ENCODE measurements at regions not wholly inside any gene's neighbourhood (a gene's known extent, or its start where the extent isn't known, plus 50 kb on each side); places are given as distances from the start of the nearest gene placed in this dataset.

DNA sequence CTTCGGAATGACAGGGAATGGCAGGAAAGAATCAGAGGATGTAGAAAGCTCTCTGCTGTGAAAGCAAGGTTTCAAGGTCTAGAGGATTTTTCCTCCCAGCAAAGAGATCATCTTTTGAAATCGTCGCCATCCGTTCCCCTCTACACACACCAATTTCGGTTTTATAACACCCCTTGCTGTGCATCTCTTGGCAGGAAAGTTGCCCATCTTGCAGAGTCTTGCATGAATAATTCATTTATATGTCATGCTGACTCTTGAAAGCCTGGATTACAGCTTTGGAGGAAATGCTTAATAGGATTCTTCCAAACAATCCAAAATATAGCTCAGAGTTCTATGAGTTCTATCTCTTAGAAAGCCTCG lies 262.7 kb downstream of the CHL1 start:
- DNase-seq (ENCODE audit: low spot score): no peak

DNA sequence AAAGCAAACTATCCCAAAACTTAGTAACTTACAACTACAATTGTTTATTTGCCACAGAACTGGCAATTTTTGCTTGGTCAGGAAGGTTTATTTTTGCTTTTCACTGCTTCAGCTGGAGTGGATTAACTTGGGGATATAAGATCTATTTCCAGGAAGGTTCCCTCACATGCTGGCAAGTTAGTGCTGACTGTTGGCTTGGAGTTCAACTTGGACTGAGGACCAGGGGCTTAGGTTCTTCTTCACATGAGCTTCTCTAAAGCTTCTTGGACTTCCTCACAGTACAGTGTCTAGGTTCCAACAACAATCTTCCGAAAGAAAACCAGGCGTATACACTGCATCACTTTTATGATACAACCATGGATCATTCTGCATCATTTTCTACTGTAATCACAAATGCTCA lies 264.4 kb downstream of the CHL1 start:
- DNase-seq (ENCODE audit: low spot score): no peak

DNA sequence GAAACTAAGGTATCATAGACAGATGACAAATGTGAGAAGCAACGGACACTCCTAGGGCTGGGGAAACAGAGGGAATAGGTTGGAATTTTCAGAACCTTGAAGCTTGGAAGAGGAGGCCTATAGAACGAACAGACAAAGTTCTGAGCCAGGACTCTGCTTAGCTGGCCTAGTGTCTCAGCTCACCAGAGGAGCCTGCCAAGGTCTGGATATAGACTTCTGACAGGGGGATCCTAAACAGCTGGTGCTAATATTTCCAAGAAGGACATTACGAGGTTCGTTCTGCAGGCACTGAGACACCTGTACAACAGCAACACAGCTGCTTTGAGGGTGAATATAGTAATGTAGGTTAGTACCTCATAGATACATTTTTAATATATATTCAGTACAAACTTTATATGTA lies 266.3 kb downstream of the CHL1 start:
- DNase-seq (ENCODE audit: low spot score): no peak

DNA sequence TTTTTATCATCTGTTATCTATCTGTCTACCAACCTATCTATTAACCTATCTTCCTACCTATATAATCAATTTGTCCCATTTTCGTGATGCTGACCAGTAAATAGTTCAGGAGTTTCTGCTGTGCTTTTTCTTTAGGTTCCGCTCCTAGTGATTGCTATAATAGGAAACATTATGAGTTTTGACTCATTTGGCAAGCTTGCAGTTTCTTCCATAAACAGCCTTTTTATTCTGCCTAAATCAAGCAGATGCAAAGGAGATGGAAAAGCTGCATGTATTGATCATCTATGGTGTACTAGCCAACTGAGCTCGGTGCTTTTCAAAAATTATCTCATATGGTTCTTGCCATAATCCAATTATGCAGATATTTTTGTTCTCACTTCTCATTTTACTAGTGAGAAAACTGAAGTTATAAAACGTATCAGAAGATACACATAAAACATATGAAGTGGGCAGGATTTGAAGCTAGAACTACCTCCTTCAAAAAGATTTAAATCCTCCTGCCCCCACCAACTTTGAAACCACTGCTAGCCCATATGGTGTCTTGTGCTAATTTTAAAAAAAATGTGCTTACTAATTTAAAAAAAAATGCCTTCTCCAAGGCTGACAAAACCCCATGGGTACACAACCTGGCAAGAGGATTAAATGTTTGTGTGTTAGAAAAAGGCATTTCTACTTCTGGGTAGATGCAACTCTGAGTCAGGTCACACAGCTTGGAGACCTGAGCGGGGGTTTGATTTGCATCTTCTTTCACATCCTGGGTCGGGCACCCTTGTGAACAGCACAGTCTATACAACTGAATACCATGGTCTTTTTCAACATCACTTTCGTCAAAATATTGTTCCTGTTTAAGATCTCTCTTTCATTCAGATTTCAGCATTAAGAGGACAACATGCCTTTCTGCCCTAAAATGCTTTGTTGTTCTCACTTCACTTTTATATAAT lies 267.0 kb downstream of the CHL1 start:
- DNase-seq (ENCODE audit: low spot score): no peak

DNA sequence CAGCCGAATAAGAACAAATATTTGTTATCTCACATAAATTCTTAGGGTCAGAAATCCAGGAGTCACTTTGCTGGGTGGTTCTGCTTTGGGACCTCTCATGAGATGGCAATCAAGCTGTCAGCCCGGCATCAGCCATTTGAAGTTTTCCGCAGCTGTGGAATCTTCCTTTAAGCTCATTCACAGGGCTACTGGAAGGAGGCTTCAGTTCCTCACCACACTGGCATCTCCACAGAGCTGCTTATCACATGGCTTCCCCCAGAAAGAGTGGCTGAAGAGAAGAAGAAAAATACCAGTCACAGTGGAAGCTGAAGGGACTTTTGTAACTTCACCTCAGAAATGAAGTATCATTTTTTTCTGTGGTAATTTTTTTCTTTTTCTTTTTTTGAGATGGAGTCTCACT lies 267.7 kb downstream of the CHL1 start:
- DNase-seq (ENCODE audit: low spot score): no peak

DNA sequence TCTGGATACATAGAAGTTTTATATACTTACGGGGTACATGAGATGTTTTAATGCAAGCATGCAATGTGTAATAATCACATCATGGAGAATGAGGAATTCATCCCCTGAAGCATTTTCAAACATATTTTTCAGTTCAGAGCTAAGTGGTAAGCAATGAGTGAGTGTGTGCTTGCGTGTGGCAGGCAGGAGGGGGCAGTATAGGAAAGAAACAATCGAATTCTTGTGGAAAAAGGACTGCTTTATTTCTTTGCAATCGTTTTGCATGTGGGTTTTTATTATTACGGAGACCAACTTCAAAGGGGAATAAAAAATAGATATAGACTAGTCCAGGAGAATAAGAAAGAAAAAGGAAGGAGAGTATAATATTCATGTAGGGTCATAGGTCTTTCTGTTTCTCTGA lies 271.6 kb downstream of the CHL1 start:
- DNase-seq (ENCODE audit: low spot score): peak; percentile 4

DNA sequence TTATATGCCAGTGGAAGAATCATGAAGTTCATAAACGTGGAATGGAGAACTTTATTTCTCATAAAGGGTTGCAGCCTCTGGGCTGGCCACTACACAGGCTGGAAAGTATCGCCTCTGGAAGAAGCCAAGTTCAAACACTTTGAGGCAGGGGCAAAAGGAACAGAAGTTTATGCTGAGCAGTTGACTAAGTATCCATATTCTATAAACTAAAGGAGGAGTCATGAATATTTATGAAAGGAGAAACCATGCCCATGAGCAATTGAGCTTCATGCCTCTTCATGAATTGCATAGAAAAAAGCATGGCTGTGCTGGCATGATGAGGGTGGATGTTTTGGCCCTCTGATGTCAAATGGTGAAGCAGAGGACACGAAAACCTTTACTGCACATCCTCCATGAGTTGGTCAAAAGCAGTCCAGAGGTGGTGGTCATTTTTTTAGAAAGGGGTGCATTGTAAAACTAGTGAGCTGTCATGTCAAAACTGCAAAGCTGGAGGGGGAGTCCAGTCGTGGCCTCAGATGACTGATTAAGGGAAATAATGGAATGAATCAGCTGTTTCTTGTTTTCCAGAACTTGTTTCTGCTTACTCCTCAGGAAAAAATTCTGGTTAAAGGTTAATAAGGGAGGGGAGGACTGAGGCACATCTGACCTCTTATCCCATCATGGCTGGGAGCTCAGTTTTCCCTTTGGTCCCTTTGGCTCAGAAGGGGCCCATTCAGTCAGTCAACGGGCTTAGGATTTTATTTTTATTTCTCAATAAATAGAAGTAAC lies 276.7 kb downstream of the CHL1 start:
- no peak for DNase-seq (ENCODE audit: low spot score)

DNA sequence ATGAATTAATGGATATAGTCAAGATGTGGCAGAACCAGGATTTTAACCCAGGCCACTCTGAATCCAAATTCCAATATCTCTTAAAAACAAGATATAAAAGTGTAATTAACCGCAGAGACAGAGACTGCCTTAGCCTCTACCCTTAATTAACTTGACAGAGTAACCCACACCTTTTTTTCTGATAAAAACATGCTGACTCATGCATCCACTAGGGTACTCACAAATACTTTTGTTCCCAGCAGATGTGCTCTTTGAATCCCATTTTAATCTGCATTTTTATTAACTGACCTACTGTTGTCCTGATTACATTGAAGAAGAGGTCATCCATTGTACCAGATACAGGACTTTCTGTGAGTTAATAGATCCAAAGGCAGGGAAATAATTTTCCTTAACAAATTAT lies 278.3 kb downstream of the CHL1 start:
- no peak for DNase-seq (ENCODE audit: low spot score)

DNA sequence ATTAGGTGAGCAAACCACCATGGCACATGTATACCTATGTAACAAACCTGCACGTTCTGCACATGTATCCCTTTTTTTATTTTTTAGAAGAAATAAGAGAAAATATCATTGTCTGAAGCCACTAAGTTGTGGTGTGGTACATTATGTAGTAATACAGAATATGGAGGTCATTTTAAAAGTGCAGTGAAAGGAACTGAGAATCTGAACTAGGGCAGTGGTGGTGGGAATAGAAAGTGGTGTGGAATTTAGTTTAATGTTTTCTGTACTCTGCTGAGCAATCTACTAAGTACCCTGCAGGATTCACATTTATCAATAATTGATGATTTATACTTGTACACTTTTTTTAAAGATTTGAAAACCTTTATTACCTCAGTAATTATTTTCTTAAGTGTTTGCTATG lies 283.5 kb downstream of the CHL1 start:
- no peak for DNase-seq (ENCODE audit: low spot score)

DNA sequence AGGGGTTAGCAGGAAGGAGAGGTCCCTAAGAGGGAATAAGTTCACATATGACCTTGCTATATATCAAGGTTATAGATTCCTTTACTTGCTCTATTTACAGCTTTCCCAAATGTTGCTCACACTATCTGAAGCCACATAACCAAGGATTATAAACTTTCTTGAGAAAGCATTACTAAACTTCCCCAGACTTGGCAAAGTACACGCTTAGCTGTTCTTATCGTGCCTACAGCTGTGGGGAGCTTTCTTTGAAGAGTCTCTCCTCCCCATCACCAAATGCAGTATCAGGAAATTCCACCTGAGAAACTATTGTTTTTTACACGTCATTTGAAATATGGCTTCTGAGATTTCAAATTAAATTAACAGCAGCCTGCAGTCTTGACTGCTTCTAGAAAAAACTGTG lies 284.5 kb downstream of the CHL1 start:
- no peak for DNase-seq (ENCODE audit: low spot score)

DNA sequence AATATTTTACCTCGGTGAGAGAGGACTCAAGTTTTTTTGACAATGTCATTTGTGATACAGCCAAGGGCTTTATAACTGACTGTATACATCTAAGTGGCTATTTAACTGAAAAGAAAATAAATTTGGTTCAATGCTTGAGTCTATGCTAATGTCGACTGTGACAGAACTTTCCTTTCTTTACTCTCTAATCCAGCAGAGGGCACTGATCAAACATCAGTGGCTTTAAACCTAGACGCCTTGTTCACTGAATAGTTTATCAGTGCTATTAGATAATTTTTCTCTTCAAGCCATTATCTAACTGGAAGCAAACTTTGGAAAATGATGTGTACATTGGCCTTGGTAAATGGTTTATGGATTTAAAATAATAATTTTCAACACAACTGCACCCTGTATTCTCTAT lies 285.1 kb downstream of the CHL1 start:
- DNase-seq (ENCODE audit: low spot score): peak; percentile 11

DNA sequence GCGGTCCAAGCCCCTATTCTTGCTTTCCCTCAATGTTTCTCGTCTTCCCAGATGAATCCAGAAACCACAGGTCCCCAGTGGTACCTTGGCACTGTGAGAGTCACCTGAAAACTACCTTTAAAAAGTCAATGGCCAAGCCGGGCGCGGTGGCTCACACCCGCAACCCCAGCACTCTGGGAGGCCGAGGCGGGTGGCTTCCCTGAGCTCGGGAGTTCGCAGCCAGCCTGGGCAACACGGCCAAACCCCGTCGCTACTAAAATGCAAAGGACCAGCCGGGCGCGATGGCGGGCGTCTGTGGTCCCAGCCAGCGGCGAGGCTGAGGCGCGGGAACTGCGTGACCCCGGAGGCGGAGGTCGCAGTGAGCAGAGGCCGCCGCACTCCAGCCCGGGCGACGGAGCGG lies 285.9 kb downstream of the CHL1 start:
- DNase-seq (ENCODE audit: low spot score): no peak

DNA sequence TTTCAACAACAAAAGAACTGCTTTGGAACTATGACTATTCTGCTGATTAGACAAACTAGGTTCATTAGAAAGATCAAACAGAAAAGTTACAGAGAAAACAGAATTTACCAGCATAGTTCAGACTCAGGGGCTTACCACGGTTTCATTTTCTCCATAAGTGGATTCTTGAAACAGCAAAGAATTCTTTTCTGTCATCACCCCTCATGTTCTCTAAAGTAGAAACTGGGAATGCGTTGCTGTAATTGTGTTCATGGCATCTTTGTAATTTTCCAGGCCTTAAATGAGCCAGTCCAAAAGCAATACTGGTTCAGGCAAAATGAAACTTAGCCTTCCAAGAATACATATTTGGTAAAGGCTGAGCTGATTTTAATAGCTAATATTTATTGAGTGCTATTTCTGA lies 287.8 kb downstream of the CHL1 start:
- DNase-seq (ENCODE audit: low spot score): no peak

DNA sequence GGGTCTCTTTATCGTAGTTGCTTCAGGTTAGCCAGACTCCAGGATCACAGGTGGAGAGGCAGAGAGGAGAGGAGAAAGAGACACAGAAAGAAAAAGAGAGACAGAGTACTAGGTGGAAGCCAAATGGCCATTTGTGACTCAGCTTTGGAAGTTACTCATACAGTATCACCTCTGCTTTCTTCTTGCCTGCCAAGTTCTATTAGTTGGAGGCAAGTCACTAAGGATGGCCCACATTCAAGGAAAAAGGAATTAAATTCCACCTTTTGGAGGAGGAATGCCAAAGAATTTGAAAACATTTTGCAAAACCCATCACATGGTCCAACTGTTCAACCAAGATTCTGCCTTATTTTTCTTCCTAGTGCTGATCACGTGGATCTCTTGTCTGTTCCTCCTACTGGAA lies 291.1 kb downstream of the CHL1 start:
- DNase-seq (ENCODE audit: low spot score): no peak

DNA sequence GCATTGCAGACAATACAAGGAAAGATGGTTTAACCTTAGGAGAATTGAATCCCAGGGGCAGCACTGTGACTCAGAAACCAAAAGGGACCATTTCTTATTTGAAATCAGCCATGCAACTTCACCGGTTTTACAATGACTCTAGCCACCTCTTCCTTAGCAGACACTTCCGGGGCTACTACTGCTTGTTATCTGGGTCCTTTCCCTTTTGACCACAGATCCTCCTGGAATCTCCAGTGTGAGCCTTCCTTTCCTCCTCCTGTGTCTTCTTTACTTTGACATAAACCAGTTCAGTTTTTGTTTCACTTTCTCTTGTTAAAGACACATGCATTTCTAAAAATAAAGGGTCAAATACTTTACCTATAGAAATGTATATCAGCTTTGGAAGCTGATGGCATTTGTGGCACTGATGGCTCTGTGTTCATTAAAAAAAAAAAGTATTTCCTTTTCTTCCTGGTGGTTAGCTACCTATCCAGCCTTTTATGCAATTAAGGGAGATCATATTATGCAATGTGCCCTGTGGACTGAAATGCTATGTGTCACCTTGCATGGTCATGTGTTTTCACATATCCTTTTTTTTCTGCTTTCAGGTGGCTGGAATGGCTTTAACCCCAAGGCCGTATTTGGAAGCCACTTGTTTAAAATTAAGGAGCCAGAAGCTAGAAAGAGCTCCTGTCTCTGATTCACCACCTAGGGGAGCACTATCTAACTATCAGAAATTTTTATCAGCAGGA lies 296.2 kb downstream of the CHL1 start:
- DNase-seq (ENCODE audit: low spot score): no peak

DNA sequence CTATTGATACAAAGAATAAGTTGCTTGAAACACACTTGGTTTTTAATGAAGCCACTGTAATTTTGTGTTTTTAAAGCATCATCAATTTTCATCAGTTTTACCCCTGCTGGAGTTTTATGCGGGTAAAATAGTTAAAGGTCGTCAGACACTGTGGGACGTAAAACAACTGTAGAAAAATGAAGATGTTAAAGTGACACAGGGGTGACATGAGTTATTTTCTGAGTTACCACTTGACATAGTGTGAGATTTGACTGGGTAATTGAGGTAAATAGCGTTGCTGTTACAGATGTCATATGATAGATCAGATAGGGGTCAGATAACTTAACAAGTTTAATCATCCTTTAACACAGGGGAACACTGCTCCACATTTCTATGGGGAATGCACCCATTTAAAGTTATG lies 297.6 kb downstream of the CHL1 start:
- no peak for DNase-seq (ENCODE audit: low spot score)

DNA sequence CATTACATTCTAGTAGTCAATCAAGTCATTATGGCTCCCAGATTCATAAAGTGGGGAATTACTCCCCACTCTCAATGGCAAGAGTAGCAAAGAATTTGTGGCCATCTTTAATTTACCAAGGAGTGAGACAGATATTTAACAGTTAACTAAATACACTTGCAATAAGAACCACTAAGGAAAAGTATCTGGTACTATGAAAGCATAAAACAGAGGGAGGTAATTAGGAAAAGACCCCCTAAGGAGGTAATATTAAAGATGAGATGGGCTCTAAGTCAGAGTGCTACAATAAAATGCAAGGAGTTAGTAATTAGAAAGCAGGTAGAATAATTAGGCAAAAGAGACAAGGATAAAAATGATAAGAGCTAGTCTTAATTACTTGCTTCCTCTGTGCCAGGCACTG lies 301.9 kb downstream of the CHL1 start:
- no peak for DNase-seq (ENCODE audit: low spot score)

DNA sequence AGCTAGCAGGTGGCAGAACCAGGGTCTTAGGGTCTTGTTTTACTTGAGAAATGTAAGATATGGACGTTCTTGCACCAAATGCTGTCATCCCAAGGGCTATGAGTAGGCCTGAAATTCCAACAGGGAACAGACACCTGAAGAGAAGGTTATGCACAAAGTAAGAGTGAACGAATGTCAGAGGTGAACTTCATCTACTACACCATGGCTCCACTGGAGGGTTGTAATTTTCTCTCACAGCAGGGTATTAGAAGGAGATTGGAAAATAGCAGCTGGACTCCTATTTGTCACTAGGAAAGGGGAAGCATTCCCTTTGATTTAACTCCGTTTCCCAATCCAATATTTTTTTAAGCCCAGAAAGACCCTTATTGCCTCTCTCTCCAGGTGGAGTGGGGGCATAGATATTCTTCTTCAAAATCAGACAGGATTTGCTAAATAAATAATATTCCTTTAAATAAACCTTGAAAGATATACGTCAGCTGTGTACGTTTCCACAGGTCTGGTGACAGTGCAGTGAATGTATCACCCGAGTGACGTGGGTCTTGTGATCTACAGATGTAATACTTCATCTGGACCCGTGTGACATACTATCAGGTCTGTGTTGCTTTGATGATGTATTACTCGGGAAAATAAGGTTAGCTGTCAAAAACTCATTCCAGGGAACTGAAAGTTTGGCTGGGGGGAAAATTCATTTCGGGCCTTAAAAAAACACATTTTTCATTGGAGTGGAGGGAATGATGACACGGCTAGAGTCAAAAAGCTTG lies 302.6 kb downstream of the CHL1 start:
- no peak for DNase-seq (ENCODE audit: low spot score)

DNA sequence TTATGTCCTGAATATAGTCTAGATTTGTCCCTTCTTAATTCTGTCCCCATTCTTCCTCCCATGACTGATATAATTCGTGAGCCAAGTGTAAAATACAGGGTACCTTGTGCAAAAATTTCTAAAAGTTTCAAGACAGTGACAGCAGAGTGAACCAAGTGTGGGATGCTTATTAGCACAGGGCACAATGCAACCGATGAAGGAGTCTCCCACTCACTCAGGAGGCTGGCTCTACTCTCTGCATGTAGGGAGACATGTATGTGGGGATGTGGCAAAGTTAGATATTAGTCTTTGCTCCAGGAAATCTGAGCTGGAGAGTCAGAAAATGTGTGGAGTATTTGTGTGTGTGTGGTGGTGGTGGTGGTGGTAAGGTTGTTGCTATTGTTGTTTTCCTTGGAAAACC lies 305.9 kb downstream of the CHL1 start:
- DNase-seq (ENCODE audit: low spot score): no peak

DNA sequence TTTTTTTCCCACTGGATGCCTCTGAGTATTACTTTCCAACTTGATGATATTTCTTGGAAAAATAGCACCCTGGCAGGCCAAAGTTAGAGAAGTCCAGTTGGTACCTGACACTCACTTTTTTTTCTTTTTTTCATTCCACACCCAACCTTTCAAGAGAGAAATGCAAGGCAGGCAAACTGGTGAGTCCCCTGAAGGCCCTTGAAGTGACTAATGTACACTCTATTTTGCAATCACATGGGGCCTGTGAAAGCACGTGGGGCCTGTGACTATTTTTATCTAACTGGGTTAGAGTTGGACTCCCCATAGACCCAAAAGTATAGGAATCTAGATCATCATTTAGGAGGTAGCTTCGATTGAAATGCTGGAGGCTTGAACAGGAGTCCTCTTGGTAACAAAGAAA lies 316.7 kb downstream of the CHL1 start:
- no peak for DNase-seq (ENCODE audit: low spot score)

DNA sequence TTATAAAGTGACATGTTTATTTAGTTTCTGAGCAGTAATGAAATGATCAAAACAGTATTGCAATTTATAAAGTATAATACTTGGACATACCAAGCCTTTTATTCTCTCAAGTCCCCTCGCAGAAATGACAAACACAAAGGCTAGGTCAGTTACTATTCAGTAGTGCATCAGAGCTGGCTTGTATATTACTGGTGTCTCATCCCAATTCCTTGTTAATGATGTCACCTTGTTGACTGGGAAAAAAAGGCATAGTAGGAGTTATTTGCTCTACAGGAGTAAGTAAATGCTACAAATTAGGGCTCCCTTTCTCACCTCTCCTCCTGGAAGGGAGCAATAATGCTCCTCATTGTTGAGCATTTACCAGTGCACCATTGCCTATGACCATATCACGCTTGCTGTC lies 317.6 kb downstream of the CHL1 start:
- no peak for DNase-seq (ENCODE audit: low spot score)

DNA sequence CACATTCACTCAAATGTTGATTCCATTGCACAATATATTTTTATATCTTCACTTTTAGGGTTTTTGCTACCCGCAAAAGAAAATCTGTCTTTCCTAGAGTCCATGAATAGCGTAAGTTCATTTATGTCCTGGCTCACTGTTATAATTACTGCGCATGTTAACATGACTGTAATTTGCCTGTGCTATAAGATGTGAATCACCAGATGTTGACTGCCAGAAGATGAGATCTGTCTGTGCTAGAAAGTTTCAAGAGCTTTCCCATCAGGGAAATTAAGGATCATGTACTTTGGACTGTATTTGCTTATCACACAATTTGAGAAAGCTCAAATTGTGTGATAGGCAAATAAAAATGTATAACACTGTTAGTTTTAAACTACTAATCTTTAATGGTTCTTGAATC lies 322.5 kb downstream of the CHL1 start:
- DNase-seq (ENCODE audit: low spot score): no peak

Measured in HT-29 (cell line).